GM12891 (cell line): ENCODE measurements at regions not wholly inside any gene's neighbourhood (a gene's known extent, or its start where the extent isn't known, plus 50 kb on each side); places are given as distances from the start of the nearest gene placed in this dataset.

ENCODE experiments used
- POLR2A ChIP-seq: IDR thresholded peaks from 2 replicates; pipeline ENCODE4 v1.6.1; 2011; ENCODE audit warnings: low read depth, low read length, control low read depth
- POLR2AphosphoS5 ChIP-seq: IDR thresholded peaks from 2 replicates; pipeline ENCODE4 v1.6.1; 2011; ENCODE audit warnings: low read depth, low read length, control low read depth
- SPI1 ChIP-seq: IDR thresholded peaks from 2 replicates; pipeline ENCODE4 v1.6.1; 2011; ENCODE audit warnings: low read depth, low read length, control low read depth
- TAF1 ChIP-seq: IDR thresholded peaks from 2 replicates; pipeline ENCODE4 v1.6.1; 2011; ENCODE audit warnings: low read depth, low read length, control low read depth

DNA sequence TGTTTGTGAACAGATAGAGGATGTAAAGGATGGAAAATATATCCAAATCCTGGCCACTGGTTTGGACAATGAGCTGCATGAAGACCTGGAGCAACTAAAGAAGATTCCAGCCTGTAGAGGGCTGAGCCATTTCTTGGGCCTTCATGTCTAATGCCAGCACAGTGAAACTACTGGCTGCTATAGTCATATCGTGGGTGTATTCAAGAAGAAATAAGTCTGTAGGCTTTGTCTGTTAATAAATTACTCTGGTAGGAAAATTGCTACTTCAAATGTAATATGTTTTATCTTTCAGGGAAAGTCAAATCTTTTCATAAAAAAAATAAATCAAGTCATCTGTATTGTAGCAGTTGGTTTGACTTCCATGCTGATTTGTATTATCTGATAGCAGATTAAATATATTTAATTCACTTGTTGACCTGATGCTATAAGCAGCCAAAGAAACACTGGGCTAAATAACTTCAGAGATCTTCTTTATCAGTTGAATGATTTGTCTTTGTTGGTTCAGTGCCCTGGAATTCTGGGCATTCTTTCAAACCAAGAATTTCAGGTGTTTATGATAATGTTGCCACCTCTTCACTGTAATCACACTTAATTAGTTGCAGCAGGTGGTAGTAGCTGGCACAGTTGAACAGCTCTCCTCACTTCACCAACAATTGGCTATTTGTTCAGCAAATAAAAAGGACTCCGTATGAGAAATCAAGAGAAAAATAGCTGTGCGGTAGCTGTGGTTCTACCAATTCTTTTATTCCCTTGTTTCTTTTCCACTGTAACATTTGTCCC, 1109.5 kb downstream of the NSUN3 start:
- TF ChIP-seq POLR2AphosphoS5 (no peak), POLR2A (no peak), TAF1 (no peak), SPI1 (no peak)
